K562 (cell line): ENCODE measurements at regions not wholly inside any gene's neighbourhood (a gene's known extent, or its start where the extent isn't known, plus 50 kb on each side); places are given as distances from the start of the nearest gene placed in this dataset.

ENCODE experiments used
- ARHGAP35 ChIP-seq: fragments of 450-650 bp; IDR thresholded peaks from 2 replicates; pipeline ENCODE4 v1.6.1; 2018; ENCODE audit not compliant: partially characterized antibody
- ETV6 ChIP-seq, 3 experiments: fragments of 150-350 bp in 1 of 3; sonication (generic) in 1 of 3; formaldehyde crosslinking in 1 of 3; IDR thresholded peaks; 2 replicates each; pipeline versions ENCODE4 v1.6.1 to v1.8.0; 2014 to 2022; ENCODE audit warnings: borderline replicate concordance in 2 of 3, low read depth in 2 of 3, antibody characterized with exemption in 1 of 3, low read length in 1 of 3, mild to moderate bottlenecking in 1 of 3, missing genetic modification reagents in 1 of 3
- HNRNPK ChIP-seq: fragments of 200-400 bp; formaldehyde crosslinking; IDR thresholded peaks from one replicate; pipeline ENCODE4 v1.6.1; 2018; ENCODE audit warnings: mild to moderate bottlenecking, low read depth, low read length; ENCODE audit not compliant: poor library complexity, severe bottlenecking
- MAFG ChIP-seq: fragments of 450-650 bp; conservative IDR thresholded peaks from 2 replicates; pipeline ENCODE4 v1.6.1; 2016; ENCODE audit warnings: missing genetic modification characterization, missing compliant biosample characterization
- NR3C1 ChIP-seq: sonication (generic); formaldehyde crosslinking; IDR thresholded peaks from 2 replicates; pipeline ENCODE4 v1.8.1; 2022; ENCODE audit warnings: missing genetic modification reagents
- PHTF2 ChIP-seq: fragments of 250-450 bp; sonication (Bioruptor Pico); IDR thresholded peaks from 2 replicates; pipeline ENCODE4 v1.5.0; 2021; ENCODE audit warnings: mild to moderate bottlenecking
- POLR2B ChIP-seq: fragments of 450-650 bp; IDR thresholded peaks from 2 replicates; pipeline ENCODE4 v1.6.1; 2018; ENCODE audit warnings: low read depth; ENCODE audit not compliant: partially characterized antibody
- SRSF3 ChIP-seq: fragments of 200-400 bp; formaldehyde crosslinking; IDR thresholded peaks from 2 replicates; pipeline ENCODE4 v1.6.1; 2016; ENCODE audit warnings: mild to moderate bottlenecking, low read length, moderate library complexity; ENCODE audit not compliant: insufficient read depth
- TCF3 ChIP-seq: sonication (generic); formaldehyde crosslinking; IDR thresholded peaks from 2 replicates; pipeline ENCODE4 v1.4.0; 2020; ENCODE audit warnings: mild to moderate bottlenecking, missing genetic modification reagents
- ZNF121 ChIP-seq: sonication (generic); formaldehyde crosslinking; conservative IDR thresholded peaks from 2 replicates; pipeline ENCODE4 v1.8.0; 2022; ENCODE audit warnings: missing genetic modification reagents
- ZNF740 ChIP-seq, 3 experiments: fragments of 200-800 bp in 1 of 3; sonication (Bioruptor generic) in 1 of 3; sonication (generic) in 1 of 3; formaldehyde crosslinking in 1 of 3; IDR thresholded peaks; 2 replicates each; pipeline versions ENCODE4 v1.6.1 to v1.8.0; 2016 to 2022; ENCODE audit warnings: mild to moderate bottlenecking in 2 of 3, missing compliant biosample characterization in 2 of 3, missing genetic modification characterization in 2 of 3, missing genetic modification reagents in 1 of 3

GRCh38 chr18:37838083-37838482, 272.5 kb upstream of the CELF4 start (continued):
- no peak for TF ChIP-seq TCF3
- TF ChIP-seq HNRNPK, result no peak
- no peak for TF ChIP-seq POLR2B
- no peak for TF ChIP-seq ETV6 (IDR thresholded peaks at IDR 0.05; ENCODE audit: borderline replicate concordance in 1 of 2, low read depth in 2 of 2, low read length in 1 of 2)
- no peak for TF ChIP-seq ETV6 (CRISPR knock-in tag; IDR thresholded peaks at IDR 0.05; ENCODE audit: borderline replicate concordance)
- TF ChIP-seq SRSF3, result no peak
- TF ChIP-seq MAFG (tag), result 0 out of 2 replicates have a peak, but pooled peaks have one; percentile 27
- no peak for TF ChIP-seq ARHGAP35
- no peak for TF ChIP-seq PHTF2 (CRISPR knock-in tag)
- TF ChIP-seq ZNF121 (CRISPR knock-in tag), result no peak
- no peak for TF ChIP-seq ZNF740 (CRISPR knock-in tag; IDR thresholded peaks at IDR 0.05)
- no peak for TF ChIP-seq ZNF740 (tag; IDR thresholded peaks at IDR 0.05)
- TF ChIP-seq NR3C1 (CRISPR knock-in tag), result no peak
